HG02938 (cell line): ENCODE measurements at regions not wholly inside any gene's neighbourhood (a gene's known extent, or its start where the extent isn't known, plus 50 kb on each side); places are given as distances from the start of the nearest gene placed in this dataset.
"Not testable (repeated sequence)": the region's sequence is repeated elsewhere in the genome, so short reads cannot be mapped to it uniquely, and the experiment has no call there.

ENCODE experiments used
- ATAC-seq: cut with Tn5 transposase; IDR thresholded peaks from one replicate; pipeline ENCODE4 v1.9.1; 2021; ENCODE audit warnings: mild to moderate bottlenecking, moderate library complexity; ENCODE audit not compliant: unreplicated experiment

- ATAC-seq: no peak
Measured at GRCh38 chr12:32010631-32011336, 51.6 kb downstream of the RESF1 start.

DNA sequence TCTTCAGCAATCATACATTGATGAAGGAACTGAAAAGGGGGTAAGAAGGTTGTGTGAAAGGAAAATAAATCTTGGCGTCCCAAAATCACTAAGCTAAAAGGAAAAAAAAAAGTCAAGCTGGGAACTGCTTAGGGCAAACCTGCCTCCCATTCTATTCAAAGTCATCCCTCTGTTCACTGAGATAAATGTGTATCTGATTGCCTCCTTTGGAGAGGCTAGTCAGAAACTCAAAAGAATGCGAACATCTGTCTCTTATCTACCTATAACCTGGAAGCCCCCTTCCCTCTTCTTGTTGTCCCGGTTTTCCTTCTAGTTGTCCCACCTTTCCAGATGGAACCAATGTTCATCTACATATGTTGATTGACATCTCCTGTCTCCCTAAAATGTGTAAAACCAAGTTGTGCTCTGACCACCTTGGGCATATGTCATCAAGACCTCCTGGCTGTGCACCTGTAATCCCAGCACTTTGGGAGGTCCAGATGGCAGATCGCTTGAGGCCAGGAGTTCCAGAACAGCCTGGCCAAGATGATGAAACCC lies 53.1 kb downstream of the RESF1 start:
- no peak for ATAC-seq

DNA sequence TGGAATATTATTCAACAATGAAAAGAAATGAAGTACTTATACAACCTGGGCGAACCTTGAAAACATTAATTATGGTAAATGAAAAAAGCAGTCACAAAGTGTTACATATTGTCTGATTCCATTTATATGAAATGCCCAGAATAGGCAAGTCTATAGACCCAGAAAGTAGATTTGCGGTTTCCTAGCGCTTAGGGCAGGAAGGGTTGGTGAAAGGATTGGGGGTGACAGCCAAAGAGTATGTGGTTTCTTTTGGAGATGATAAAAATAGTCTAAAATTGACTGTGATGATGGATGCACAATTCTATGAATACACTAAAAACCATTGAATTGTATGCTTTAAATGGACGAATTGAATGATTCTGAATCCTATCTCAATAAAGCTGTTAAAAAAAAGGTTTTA lies 55.8 kb downstream of the RESF1 start:
- no peak for ATAC-seq

- ATAC-seq: no peak
Measured at GRCh38 chr12:32016680-32017482, 57.7 kb downstream of the RESF1 start.

- ATAC-seq: no peak
Measured at GRCh38 chr12:32021346-32021773, 62.1 kb downstream of the RESF1 start.

GRCh38 chr12:32022387-32022786 lies 63.2 kb downstream of the RESF1 start:
- ATAC-seq: not testable (repeated sequence)

DNA sequence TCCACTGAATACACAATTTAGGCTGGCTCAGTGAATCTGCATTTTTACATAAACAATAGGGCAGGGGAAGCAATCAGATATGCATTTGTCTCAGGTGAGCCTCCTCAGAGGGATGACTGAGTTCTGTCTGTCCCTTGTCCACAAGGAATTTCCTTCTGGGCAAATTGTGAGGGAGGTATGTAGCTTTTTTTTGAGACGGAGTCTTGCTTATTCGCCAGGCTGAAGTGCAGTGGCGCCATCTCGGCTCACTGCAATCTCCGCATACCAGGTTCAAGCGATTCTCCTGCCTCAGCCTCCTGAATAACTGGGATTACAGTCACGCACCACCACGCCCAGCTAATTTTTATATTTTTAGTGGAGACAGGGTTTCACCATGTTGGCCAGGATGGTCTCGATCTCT lies 64.6 kb downstream of the RESF1 start:
- ATAC-seq: not testable (repeated sequence)

DNA sequence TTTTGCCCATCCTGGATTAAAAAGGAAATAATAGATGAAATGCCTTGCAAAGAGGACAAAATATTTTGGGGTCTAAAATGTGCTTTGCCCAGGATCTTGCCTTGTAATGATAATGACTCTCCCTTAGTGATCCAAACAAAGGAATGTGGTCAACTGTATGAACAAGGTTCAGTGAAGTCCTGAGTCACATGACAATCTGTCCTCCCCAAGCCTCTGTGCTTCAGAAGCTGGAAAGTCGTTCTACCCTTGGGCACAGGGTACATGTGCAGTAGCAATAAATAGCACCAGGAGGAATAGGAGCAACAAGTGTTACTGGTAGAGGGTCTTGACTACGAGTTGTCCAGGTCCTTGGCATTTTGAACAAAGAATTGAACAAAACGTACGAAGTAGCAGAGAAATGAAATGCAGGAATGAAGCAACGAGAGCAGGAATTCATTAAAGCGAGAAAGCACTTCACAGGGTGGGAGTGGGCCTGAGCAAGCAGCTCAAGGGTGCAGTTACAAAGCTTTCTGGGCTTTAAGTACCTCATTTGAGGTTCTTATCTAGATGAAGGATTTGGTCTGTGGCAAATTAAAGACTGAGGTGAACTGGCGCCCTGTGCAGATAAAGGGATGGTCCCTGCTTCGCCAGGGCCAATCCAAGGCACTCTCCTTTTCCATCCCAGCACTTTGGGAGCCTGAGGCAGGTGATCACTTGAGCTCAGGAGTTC lies 65.8 kb downstream of the RESF1 start:
- no peak for ATAC-seq

DNA sequence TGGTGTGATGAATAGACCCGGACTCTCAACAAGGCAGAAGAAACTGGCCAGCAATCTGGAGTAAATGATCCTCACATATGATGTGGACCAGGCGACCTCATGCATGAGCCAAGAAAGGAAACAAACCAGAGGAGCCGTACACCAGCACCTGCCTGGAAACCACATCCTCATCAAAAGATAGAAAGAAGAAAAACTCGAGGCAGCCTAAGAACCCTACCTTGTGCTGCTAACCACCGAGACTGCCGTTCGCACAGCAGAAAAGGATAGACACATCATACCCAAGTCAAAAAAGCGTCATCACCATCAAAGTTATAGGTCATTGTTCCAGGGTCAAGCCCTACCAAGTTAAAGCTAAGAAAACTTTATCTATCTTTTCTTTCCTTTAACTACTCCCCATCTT lies 66.7 kb downstream of the RESF1 start:
- ATAC-seq: peak; percentile 91

- ATAC-seq: no peak
Measured at GRCh38 chr12:32027684-32028365, 68.6 kb downstream of the RESF1 start.

GRCh38 chr12:32030151-32030550 lies 70.9 kb downstream of the RESF1 start:
- no peak for ATAC-seq

DNA sequence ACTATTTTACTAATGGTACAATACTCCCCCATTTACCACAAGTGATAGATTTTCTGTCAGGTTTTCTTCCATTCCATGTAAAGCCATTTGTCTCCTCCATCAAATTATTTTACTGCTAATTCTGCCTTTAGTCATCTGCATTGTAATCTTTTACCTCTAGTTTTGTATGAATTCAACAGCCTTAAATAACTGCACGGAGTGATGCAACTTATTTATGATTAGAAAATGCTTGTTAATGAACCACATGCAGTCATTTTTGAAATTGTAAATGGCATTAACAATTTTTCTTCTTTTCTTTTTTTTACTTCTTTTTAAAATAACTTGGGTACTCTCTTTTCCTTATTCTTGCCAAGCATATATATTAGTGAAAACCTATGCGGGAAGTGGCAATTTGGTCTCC lies 71.5 kb downstream of the RESF1 start:
- ATAC-seq: no peak

DNA sequence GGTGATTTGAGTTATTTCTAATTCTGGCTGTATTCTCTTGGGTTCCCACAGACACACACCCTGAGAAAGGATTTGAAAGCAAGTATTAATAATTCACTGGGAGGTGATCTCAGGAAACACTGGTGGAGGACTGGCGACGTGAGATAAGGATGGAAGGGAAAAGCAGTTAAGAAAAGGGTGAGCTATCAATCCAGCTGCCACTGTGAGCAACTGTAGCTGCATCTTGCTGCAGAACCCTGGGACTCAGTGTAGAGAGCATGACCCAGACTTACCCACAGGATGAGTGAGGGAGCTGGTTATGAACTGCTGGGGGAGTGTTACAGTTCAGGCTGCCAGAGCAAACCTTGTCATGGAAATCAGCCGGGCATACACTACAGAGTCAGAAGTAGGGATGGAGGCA lies 71.9 kb downstream of the RESF1 start:
- ATAC-seq: no peak

- no peak for ATAC-seq
Measured at GRCh38 chr12:32032205-32032810, 73.1 kb downstream of the RESF1 start.

DNA sequence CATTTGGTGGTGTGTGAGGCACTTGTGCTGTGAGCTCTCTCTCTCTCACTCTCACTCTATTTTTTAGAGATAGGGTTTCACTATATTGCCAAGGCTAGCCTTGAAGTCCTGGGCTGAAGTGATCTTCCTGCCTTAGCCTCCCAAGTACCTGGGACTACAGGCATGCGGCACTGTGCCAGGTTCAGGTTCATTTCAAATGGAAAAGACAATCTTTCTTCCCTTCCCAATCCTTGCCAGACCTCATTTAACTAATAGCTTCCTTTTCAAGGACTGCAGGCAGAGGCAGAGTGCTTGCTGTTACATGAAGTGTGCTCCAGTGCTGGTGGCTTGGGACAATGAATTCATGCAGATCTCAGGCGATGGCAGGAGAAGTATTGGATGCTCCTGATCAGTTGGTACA lies 73.2 kb upstream of the BICD1 start:
- no peak for ATAC-seq

GRCh38 chr12:32034045-32034444 lies 72.6 kb upstream of the BICD1 start:
- ATAC-seq: no peak

DNA sequence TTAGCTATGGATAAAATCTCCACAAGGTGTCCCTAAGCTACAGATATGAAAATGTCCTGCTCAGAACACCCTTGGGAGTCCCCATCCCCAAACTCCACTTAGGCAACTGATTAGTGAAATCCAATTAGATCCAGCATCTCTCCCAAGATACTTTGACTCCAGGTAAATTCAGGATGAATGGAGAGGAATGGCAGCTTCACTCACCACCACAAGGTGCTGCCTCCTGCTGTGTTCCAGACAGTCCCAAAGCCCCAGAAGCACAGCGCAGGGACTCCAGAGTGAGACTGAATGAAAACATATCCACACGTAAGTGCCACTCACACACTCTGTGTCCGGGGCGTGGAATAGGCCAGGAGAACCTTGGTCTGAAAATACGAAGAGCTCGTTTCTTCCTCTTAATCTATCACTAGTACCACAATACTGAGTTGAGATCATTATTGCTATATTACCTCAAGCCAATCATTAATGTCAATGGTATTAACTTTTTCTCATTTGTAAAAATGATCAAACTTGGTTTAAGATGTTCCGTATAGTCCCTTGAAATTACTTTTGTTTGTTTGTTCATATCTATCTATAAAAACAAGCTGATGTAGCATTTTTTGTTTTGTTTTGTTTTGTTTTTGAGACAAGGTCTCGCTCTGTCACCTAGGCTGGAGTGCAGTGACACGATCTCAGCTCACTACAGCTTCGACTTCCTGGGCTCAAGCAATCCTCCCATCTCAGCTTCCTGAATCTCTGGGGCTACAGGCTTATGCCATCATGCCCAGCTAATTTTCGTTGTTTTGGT lies 70.0 kb upstream of the BICD1 start:
- no peak for ATAC-seq

- ATAC-seq: no peak
Measured at GRCh38 chr12:32039347-32039746, 67.3 kb upstream of the BICD1 start.

GRCh38 chr12:32039917-32040575 lies 66.6 kb upstream of the BICD1 start:
- ATAC-seq: no peak
